Kidney epithelial cell (primary cell): ENCODE measurements at regions not wholly inside any gene's neighbourhood (a gene's known extent, or its start where the extent isn't known, plus 50 kb on each side); places are given as distances from the start of the nearest gene placed in this dataset.

Source experiments
- DNase-seq: peaks from one replicate; pipeline ENCODE4 v3.0.0-alpha.2; 2010; ENCODE audit warnings: low read depth
- H3K27me3 ChIP-seq: 2 replicates; pipeline ENCODE4 v1.6.0; 2011; ENCODE audit warnings: low read length; ENCODE audit not compliant: control insufficient read depth, insufficient read depth
- H3K36me3 ChIP-seq: 2 replicates; pipeline ENCODE4 v1.5.1; 2011; ENCODE audit warnings: low read length; ENCODE audit not compliant: control insufficient read depth, insufficient read depth
- H3K4me3 ChIP-seq: 2 replicates; pipeline ENCODE4 v1.5.1; 2011; ENCODE audit warnings: low read depth, mild to moderate bottlenecking, control low read depth, low read length
- CTCF ChIP-seq: IDR thresholded peaks from 2 replicates; pipeline ENCODE4 v1.5.1; 2011; ENCODE audit warnings: mild to moderate bottlenecking, moderate library complexity, low read length, control low read depth, inconsistent platforms; ENCODE audit not compliant: insufficient read depth, poor library complexity, severe bottlenecking

DNA sequence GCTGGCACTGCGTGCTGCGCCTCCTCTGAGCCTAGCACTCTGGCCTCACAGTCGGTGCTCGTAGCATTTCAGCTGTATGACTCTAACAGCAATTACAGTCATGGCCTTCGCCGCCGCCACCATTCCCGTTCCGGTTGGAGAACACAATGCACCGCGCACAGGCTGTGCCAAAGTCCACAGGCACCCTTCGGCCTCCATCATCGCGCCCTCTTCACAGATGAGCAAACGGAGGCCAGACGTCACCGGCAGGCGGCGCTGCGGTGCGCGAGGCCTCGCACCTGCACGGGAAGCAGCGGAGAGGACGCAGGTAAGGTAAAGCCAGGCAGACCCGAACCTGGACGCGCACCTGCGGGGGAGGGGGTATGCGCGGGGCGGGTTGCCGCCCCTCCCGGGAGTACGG, 128.9 kb downstream of the BARX1 start:
- peaks cover 21% of the 10 kb centered on the region for H3K27me3 ChIP-seq
- no peaks in the 10 kb centered on the region for H3K36me3 ChIP-seq
- DNase-seq: no peak
- H3K4me3 ChIP-seq: no peak overlapping the region
- TF ChIP-seq CTCF: peak; percentile 23

- no peak for TF ChIP-seq CTCF
- no peak for DNase-seq
- Histone ChIP-seq H3K27me3 (peaks cover 21% of the 10 kb centered on the region), H3K4me3 (no peak overlapping the region), H3K36me3 (no peaks in the 10 kb centered on the region)
Measured at GRCh38 chr9:93825348-93826115, 129.6 kb downstream of the BARX1 start.

GRCh38 chr9:93824386-93825294, 130.5 kb downstream of the BARX1 start:
- no peak for DNase-seq
- no peak overlapping the region for H3K4me3 ChIP-seq
- no peak for TF ChIP-seq CTCF
- H3K27me3 ChIP-seq: peaks cover 21% of the 10 kb centered on the region
- H3K36me3 ChIP-seq: no peaks in the 10 kb centered on the region

DNA sequence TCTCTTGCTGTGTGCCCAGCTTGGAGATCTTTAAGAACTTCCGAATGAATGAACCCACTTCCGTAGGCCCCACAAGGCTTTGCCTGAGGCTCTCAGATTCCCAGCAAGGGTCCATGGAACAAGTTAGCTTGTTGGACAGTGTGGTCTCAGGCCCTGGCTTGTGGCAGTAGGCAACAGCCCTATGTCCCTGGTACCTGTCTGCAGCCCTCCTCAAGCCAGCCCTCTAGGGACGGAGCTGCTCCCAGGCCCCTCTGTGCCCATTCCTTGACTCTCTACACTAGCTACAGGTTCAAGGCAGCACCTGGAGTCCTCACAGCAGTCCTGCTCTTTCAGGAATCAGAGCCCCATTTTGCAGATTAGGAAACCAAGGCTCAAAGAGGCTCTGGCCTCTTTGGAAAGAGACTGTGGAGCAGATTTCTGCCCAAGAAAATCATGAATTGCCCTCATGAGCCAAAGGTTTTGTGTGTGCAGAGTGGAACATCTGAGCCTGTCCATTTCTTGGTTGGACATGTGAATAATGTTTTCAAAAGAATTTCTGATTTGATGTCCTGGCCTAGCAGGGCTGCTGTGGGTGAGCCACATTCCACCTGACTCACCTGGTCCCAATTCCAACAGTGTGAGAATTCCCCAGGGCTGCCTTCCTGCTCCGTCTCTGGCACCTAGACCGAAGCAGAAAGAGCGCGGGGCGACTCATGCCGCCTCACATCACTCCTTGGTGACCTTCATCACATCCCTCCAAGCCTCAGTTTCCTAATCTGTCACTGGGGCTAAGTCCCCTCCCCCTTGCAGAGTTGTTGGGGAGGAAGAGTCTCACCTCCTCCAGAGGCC, 131.7 kb downstream of the BARX1 start:
- Histone ChIP-seq H3K27me3 (peaks cover 25% of the 10 kb centered on the region), H3K36me3 (no peaks in the 10 kb centered on the region), H3K4me3 (no peak overlapping the region)
- no peak for DNase-seq
- no peak for TF ChIP-seq CTCF

GRCh38 chr9:93822229-93822628, 132.9 kb downstream of the BARX1 start:
- Histone ChIP-seq H3K4me3 (no peak overlapping the region), H3K27me3 (peaks cover 20% of the 10 kb centered on the region), H3K36me3 (no peaks in the 10 kb centered on the region)
- TF ChIP-seq CTCF: no peak
- DNase-seq: no peak
